H9 (cell line): ENCODE measurements at regions not wholly inside any gene's neighbourhood (a gene's known extent, or its start where the extent isn't known, plus 50 kb on each side); places are given as distances from the start of the nearest gene placed in this dataset.
A peak's percentile ranks its signal among the peaks of the same experiment; 100 is the strongest.

Source experiments
- DNase-seq: peaks from one replicate; pipeline ENCODE4 v3.0.0-alpha.2; 2017
- H2AFZ ChIP-seq: one replicate; pipeline ENCODE4 v1.6.1; 2013; ENCODE audit warnings: mild to moderate bottlenecking, low read length, control low read depth, moderate library complexity
- H2AK5ac ChIP-seq: 2 replicates; pipeline ENCODE4 v1.6.1; 2013; ENCODE audit warnings: low read length, control low read depth, mixed read lengths; ENCODE audit not compliant: insufficient read length
- H2BK120ac ChIP-seq: one replicate; pipeline ENCODE4 v1.6.1; 2013; ENCODE audit warnings: low read depth, mild to moderate bottlenecking, low read length, control low read depth, inconsistent platforms; ENCODE audit not compliant: poor library complexity, severe bottlenecking
- H2BK12ac ChIP-seq: 2 replicates; pipeline ENCODE4 v1.6.1; 2013; ENCODE audit warnings: low read length, control low read depth, mixed read lengths, low read depth; ENCODE audit not compliant: insufficient read length
- H2BK15ac ChIP-seq: 2 replicates; pipeline ENCODE4 v1.6.1; 2013; ENCODE audit warnings: low read depth, low read length, control low read depth
- H2BK20ac ChIP-seq: one replicate; pipeline ENCODE4 v1.6.1; 2013; ENCODE audit warnings: low read depth, mild to moderate bottlenecking, low read length, control low read depth, inconsistent platforms; ENCODE audit not compliant: poor library complexity, severe bottlenecking
- H2BK5ac ChIP-seq: 2 replicates; pipeline ENCODE4 v1.6.1; 2013; ENCODE audit warnings: low read length, control low read depth, mixed read lengths; ENCODE audit not compliant: insufficient read length
- H3K14ac ChIP-seq: 2 replicates; pipeline ENCODE4 v1.6.1; 2013; ENCODE audit warnings: low read length, control low read depth; ENCODE audit not compliant: insufficient read depth
- H3K18ac ChIP-seq: 2 replicates; pipeline ENCODE4 v1.6.1; 2013; ENCODE audit warnings: low read depth, mild to moderate bottlenecking, mixed read lengths, low read length, control low read depth; ENCODE audit not compliant: insufficient read length
- H3K23ac ChIP-seq: 2 replicates; pipeline ENCODE4 v1.6.1; 2013; ENCODE audit warnings: low read length, control low read depth, mixed read lengths, low read depth; ENCODE audit not compliant: insufficient read length
- H3K23me2 ChIP-seq: 2 replicates; pipeline ENCODE4 v1.6.1; 2013; ENCODE audit warnings: low read depth, mild to moderate bottlenecking, mixed read lengths, low read length, control low read depth; ENCODE audit not compliant: insufficient read length, poor library complexity, severe bottlenecking
- H3K27ac ChIP-seq: 2 replicates; pipeline ENCODE4 v1.5.1; 2013; ENCODE audit warnings: low read length, control low read depth, mixed read lengths, low read depth; ENCODE audit not compliant: insufficient read length
- H3K27me3 ChIP-seq: 2 replicates; pipeline ENCODE4 v1.6.1; 2013; ENCODE audit warnings: low read length, control low read depth, inconsistent platforms; ENCODE audit not compliant: insufficient read depth
- H3K4ac ChIP-seq: 2 replicates; pipeline ENCODE4 v1.6.1; 2013; ENCODE audit warnings: low read depth, mild to moderate bottlenecking, control low read depth, inconsistent platforms, low read length, moderate library complexity
- H3K4me1 ChIP-seq: 2 replicates; pipeline ENCODE4 v1.6.1; 2013; ENCODE audit warnings: low read length, control low read depth, inconsistent platforms; ENCODE audit not compliant: insufficient read depth
- H3K4me2 ChIP-seq: 2 replicates; pipeline ENCODE4 v1.6.1; 2013; ENCODE audit warnings: low read length, control low read depth, mixed read lengths; ENCODE audit not compliant: insufficient read length, insufficient read depth
- H3K56ac ChIP-seq: 2 replicates; pipeline ENCODE4 v1.6.1; 2013; ENCODE audit warnings: low read depth, mild to moderate bottlenecking, mixed read lengths, low read length, control low read depth; ENCODE audit not compliant: insufficient read length
- H3K79me1 ChIP-seq: 2 replicates; pipeline ENCODE4 v1.6.1; 2013; ENCODE audit warnings: low read depth, mild to moderate bottlenecking, moderate library complexity, low read length, control low read depth, inconsistent platforms; ENCODE audit not compliant: insufficient read depth, poor library complexity, severe bottlenecking
- H3K79me2 ChIP-seq: 2 replicates; pipeline ENCODE4 v1.6.1; 2013; ENCODE audit warnings: low read length, control low read depth, inconsistent platforms; ENCODE audit not compliant: insufficient read depth
- H3K9ac ChIP-seq: 2 replicates; pipeline ENCODE4 v1.6.1; 2013; ENCODE audit warnings: low read length, control low read depth, mixed read lengths; ENCODE audit not compliant: insufficient read length; ENCODE audit errors: extremely low read depth
- H3K9me3 ChIP-seq: one replicate; pipeline ENCODE4 v1.6.1; 2013; ENCODE audit warnings: low read depth, low read length, inconsistent platforms; ENCODE audit not compliant: control insufficient read depth
- H3T11ph ChIP-seq: one replicate; pipeline ENCODE4 v1.6.1; 2013; ENCODE audit warnings: mild to moderate bottlenecking, low read length, control low read depth, inconsistent platforms
- H4K20me1 ChIP-seq: one replicate; pipeline ENCODE4 v1.6.1; 2013; ENCODE audit not compliant: control insufficient read depth, insufficient read length, insufficient read depth
- H4K5ac ChIP-seq: 2 replicates; pipeline ENCODE4 v1.6.1; 2013; ENCODE audit warnings: low read depth, mild to moderate bottlenecking, mixed read lengths, low read length, control low read depth; ENCODE audit not compliant: insufficient read length
- H4K8ac ChIP-seq: replicated peaks from 2 replicates; pipeline ENCODE4 v1.6.1; 2013; ENCODE audit warnings: low read length, control low read depth, mixed read lengths, low read depth; ENCODE audit not compliant: insufficient read length
- H4K91ac ChIP-seq: 2 replicates; pipeline ENCODE4 v1.6.1; 2013; ENCODE audit warnings: low read depth, mild to moderate bottlenecking, moderate library complexity, mixed read lengths, low read length, control low read depth; ENCODE audit not compliant: insufficient read length
- H3K27ac Mint-ChIP-seq, 3 experiments: 2 replicates in 2 of 3; 3 replicates in 1 of 3; pipeline ENCODE4 v1.8.0; 2020 to 2021; ENCODE audit warnings: mixed read lengths in 3 of 3, mild to moderate bottlenecking in 1 of 3, moderate library complexity in 1 of 3
- H3K27me3 Mint-ChIP-seq: 2 replicates; pipeline ENCODE4 v1.8.0; 2021; ENCODE audit warnings: low read depth, mild to moderate bottlenecking, moderate library complexity, mixed read lengths
- H3K36me3 Mint-ChIP-seq, 3 experiments: 2 replicates in 2 of 3; 3 replicates in 1 of 3; pipeline ENCODE4 v1.8.0; 2020 to 2021; ENCODE audit warnings: low read depth in 3 of 3, mixed read lengths in 3 of 3; ENCODE audit not compliant: insufficient read depth in 1 of 3
- H3K4me1 Mint-ChIP-seq, 2 experiments: 2 replicates each; pipeline ENCODE4 v1.8.0; 2020; ENCODE audit warnings: mixed read lengths in 2 of 2
- H3K4me3 Mint-ChIP-seq, 2 experiments: 2 replicates in 1 of 2; 3 replicates in 1 of 2; pipeline ENCODE4 v1.8.0; 2020 to 2021; ENCODE audit warnings: mild to moderate bottlenecking in 2 of 2, mixed read lengths in 2 of 2, moderate library complexity in 1 of 2
- H3K9me3 Mint-ChIP-seq, 2 experiments: 2 replicates in 1 of 2; 3 replicates in 1 of 2; pipeline ENCODE4 v1.8.0; 2020; ENCODE audit warnings: mild to moderate bottlenecking in 2 of 2, mixed read lengths in 2 of 2, moderate library complexity in 1 of 2
- CTCF ChIP-seq: fragments of 200-600 bp; sonication (generic); conservative IDR thresholded peaks from 3 replicates; pipeline ENCODE4 v1.8.0; 2021; ENCODE audit warnings: antibody characterized with exemption, mild to moderate bottlenecking
- WGBS: extraction: QIAGEN DNeasy Blood & Tissue Kit; methylation state at CpG from one replicate; pipeline ENCODE4 v1.1.7; 2013; ENCODE audit warnings: missing lambda C conversion rate, low lambda C conversion rate, mixed read lengths; ENCODE audit not compliant: insufficient read length; ENCODE audit errors: extremely low coverage; 5-methylcytosine and 5-hydroxymethylcytosine counted together

- H3K27ac Mint-ChIP-seq = no peak overlapping the region
- WGBS = no CpG with 5 or more reads among the region's 6 CpGs
- no peak overlapping the region for H3K9ac ChIP-seq
Measured at GRCh38 chr9:129472651-129473102, 148.2 kb downstream of the C9orf50 start.

More at GRCh38 chr9:129472651-129473102, 148.2 kb downstream of the C9orf50 start:
- no peak overlapping the region for H2BK5ac ChIP-seq
- H4K20me1 ChIP-seq = no peaks in the 10 kb centered on the region
- H2BK12ac ChIP-seq = no peak overlapping the region
- peaks cover 2 to 13% of the 10 kb centered on the region in 2 experiments; a peak in 3 of 5 replicates for H3K9me3 Mint-ChIP-seq
- H2BK20ac ChIP-seq = no peak overlapping the region
- peaks cover 0 to 3% (median 0%) of the 10 kb centered on the region in 3 experiments; a peak in 1 of 7 replicates for H3K36me3 Mint-ChIP-seq
- peaks cover 36 to 46% of the 10 kb centered on the region in 2 experiments for H3K4me1 Mint-ChIP-seq
- no peak overlapping the region for H3K18ac ChIP-seq
- H3K27me3 Mint-ChIP-seq = peaks cover 39% of the 10 kb centered on the region
- H3K79me1 ChIP-seq = no peaks in the 10 kb centered on the region
- H2BK15ac ChIP-seq = no peak overlapping the region
- H3K4me2 ChIP-seq = no peak overlapping the region
- no peak overlapping the region for H2AK5ac ChIP-seq
- no peak overlapping the region for H4K5ac ChIP-seq
- no peaks in the 10 kb centered on the region for H3K4me1 ChIP-seq
- peak; percentile 56 for DNase-seq
- no peak overlapping the region for H3K4ac ChIP-seq
- H3K23ac ChIP-seq = no peak overlapping the region
- H4K91ac ChIP-seq = no peak overlapping the region
- H2BK120ac ChIP-seq = no peak overlapping the region
- H3K23me2 ChIP-seq = no peaks in the 10 kb centered on the region
- H3K27ac ChIP-seq = no peak overlapping the region
- no peak overlapping the region for H3K14ac ChIP-seq
- H3K27me3 ChIP-seq = no peaks in the 10 kb centered on the region; the same call in 1 of the 2 replicates
- H3K56ac ChIP-seq = no peak overlapping the region
- no peak for TF ChIP-seq CTCF
- H3K4me3 Mint-ChIP-seq = no peak overlapping the region
- H2AFZ ChIP-seq = no peak overlapping the region
- no peaks in the 10 kb centered on the region for H3K9me3 ChIP-seq
- no peak overlapping the region for H4K8ac ChIP-seq
- no peaks in the 10 kb centered on the region for H3K79me2 ChIP-seq
- H3T11ph ChIP-seq = no peak overlapping the region
